Neutrophil (primary cell): ENCODE measurements at regions not wholly inside any gene's neighbourhood (a gene's known extent, or its start where the extent isn't known, plus 50 kb on each side); places are given as distances from the start of the nearest gene placed in this dataset.

Experiments used
- H3K27ac ChIP-seq: fragments of 200-600 bp; sonication (generic); 2 replicates; pipeline ENCODE4 v1.5.1; 2016; ENCODE audit warnings: mild to moderate bottlenecking, moderate library complexity
- H3K27me3 ChIP-seq: fragments of 200-600 bp; sonication (generic); 2 replicates; pipeline ENCODE4 v1.6.0; 2016; ENCODE audit warnings: mild to moderate bottlenecking
- H3K36me3 ChIP-seq: fragments of 200-600 bp; sonication (generic); 2 replicates; pipeline ENCODE4 v1.5.1; 2017
- H3K4me1 ChIP-seq, 2 experiments: fragments of 200-600 bp in 1 of 2; sonication (generic) in 1 of 2; 1 replicate in 1 of 2; 2 replicates in 1 of 2; pipeline versions ENCODE4 v1.5.1 to v1.6.1; 2013 to 2016; ENCODE audit warnings: low read depth in 1 of 2, low read length in 1 of 2, mild to moderate bottlenecking in 1 of 2, moderate library complexity in 1 of 2; ENCODE audit not compliant: control insufficient read depth in 1 of 2, insufficient read depth in 1 of 2
- H3K4me3 ChIP-seq, 2 experiments: fragments of 200-600 bp in 1 of 2; sonication (generic) in 1 of 2; 1 replicate in 1 of 2; 2 replicates in 1 of 2; pipeline ENCODE4 v1.5.1; 2013 to 2016; ENCODE audit warnings: low read depth in 1 of 2, low read length in 1 of 2, mild to moderate bottlenecking in 1 of 2, moderate library complexity in 1 of 2
- H3K9me3 ChIP-seq: fragments of 200-600 bp; sonication (generic); 2 replicates; pipeline ENCODE4 v1.5.1; 2016
- CTCF ChIP-seq: fragments of 200-600 bp; sonication (generic); IDR thresholded peaks from 2 replicates; pipeline ENCODE4 v1.5.1; 2016; ENCODE audit warnings: antibody characterized with exemption

GRCh38 chr6:37555040-37555781 is 55.5 kb upstream of the CCDC167 start:
- H3K4me3 ChIP-seq: no peak overlapping the region
- no peaks in the 10 kb centered on the region for H3K36me3 ChIP-seq
- TF ChIP-seq CTCF: no peak
- no peak overlapping the region for H3K27ac ChIP-seq
- peaks cover 61% of the 10 kb centered on the region for H3K27me3 ChIP-seq
- no peaks in the 10 kb centered on the region for H3K9me3 ChIP-seq
- H3K4me1 ChIP-seq: no peaks in the 10 kb centered on the region

DNA sequence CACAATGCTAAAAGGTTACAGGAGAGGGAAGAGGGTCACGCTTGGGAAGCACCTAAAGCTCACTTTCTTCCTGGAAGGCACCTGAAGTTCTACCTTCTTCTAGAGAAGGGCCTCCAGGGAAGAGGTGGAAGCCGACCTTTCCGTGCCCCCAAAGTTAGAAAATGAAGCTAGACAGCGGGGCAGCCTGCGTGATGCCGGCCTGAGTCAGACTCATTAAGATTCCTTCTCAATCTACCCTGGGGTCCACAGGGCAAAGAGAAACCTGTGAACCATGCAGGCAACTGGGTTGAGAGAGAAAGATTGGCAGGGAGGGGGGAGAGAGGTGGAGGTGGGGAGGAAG is 54.8 kb upstream of the CCDC167 start:
- Histone ChIP-seq H3K4me3 (no peak overlapping the region), H3K4me1 (no peaks in the 10 kb centered on the region), H3K9me3 (no peaks in the 10 kb centered on the region), H3K27ac (no peak overlapping the region), H3K36me3 (no peaks in the 10 kb centered on the region), H3K27me3 (peaks cover 57% of the 10 kb centered on the region)
- TF ChIP-seq CTCF: no peak

DNA sequence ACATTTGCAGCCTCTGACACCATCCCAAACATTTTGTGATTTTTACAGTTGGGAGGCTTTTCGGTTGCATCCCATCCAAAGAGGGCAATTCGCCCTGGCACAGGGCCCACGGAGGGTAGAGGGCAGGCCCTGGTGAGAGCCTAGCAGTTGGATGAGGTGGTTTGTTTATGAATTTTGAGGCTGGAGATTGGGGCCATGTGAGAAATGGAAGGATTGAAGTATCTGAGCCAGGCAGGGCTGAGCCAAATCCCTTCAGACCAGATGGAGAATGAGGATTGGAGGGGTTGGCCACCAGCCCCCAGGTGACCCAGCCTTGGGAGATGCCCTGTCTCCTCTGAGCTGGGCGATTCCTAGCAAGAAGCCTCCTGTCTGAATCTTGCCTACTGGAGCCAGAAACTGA is 52.6 kb upstream of the CCDC167 start:
- Histone ChIP-seq H3K9me3 (no peaks in the 10 kb centered on the region), H3K27ac (no peak overlapping the region), H3K36me3 (no peaks in the 10 kb centered on the region), H3K4me1 (no peaks in the 10 kb centered on the region), H3K27me3 (peaks cover 63% of the 10 kb centered on the region), H3K4me3 (no peak overlapping the region)
- no peak for TF ChIP-seq CTCF

DNA sequence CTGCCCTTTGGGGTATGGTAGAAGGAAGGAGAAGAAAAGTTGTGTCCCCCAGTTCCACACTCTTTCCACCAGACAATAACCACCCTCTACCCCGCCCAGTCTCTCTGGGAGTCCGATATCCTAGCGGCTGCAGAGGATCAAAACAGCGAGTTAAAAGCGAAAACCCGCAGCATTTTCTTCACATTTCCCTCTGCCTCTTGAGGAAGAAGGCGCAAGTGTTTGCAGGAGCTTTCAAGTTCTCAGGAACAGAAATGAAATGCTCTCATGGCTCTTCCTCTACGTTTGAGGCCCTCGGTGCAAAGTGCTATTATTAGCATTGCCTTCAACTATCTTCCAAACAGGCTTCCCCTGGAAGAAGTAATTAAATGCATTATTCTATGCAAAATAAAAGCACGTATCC is 52.2 kb upstream of the CCDC167 start:
- no peaks in the 10 kb centered on the region for H3K9me3 ChIP-seq
- no peaks in the 10 kb centered on the region for H3K4me1 ChIP-seq
- no peak overlapping the region for H3K27ac ChIP-seq
- peaks cover 67% of the 10 kb centered on the region for H3K27me3 ChIP-seq
- TF ChIP-seq CTCF: no peak
- H3K4me3 ChIP-seq: no peak overlapping the region
- H3K36me3 ChIP-seq: no peaks in the 10 kb centered on the region

DNA sequence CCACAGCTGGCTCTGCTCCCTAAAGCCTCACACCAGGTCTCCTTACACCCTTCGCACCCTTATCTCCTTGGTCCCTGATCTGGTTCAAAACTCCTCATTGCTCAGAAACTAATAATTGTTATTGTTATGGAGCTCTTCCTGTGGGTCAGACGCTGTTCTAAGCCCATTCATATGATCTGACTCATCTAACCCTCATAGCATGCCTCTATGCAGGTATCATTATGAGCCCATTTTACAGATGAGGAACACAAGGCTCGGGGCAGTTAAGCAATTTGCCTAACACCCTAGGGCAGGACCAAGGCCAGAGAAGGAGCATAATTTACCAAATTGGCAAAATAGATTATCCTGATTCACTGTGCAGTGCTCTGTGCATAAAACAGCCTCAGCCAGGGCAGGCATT is 51.8 kb upstream of the CCDC167 start:
- no peak for TF ChIP-seq CTCF
- Histone ChIP-seq H3K27me3 (peaks cover 69% of the 10 kb centered on the region), H3K36me3 (no peaks in the 10 kb centered on the region), H3K9me3 (no peaks in the 10 kb centered on the region), H3K27ac (no peak overlapping the region), H3K4me1 (no peaks in the 10 kb centered on the region), H3K4me3 (no peak overlapping the region)
